HepG2 (cell line): ENCODE measurements at regions not wholly inside any gene's neighbourhood (a gene's known extent, or its start where the extent isn't known, plus 50 kb on each side); places are given as distances from the start of the nearest gene placed in this dataset.
"Not testable (repeated sequence)": the region's sequence is repeated elsewhere in the genome, so short reads cannot be mapped to it uniquely, and the experiment has no call there.

Experiments used
- BHLHE40 ChIP-seq: IDR thresholded peaks from 2 replicates; pipeline ENCODE4 v1.6.1; 2011; ENCODE audit warnings: low read length, improper control_type of control experiment
- EZH2 ChIP-seq: conservative IDR thresholded peaks from 2 replicates; pipeline ENCODE4 v1.6.1; 2012; ENCODE audit warnings: mild to moderate bottlenecking, low read depth, low read length, moderate library complexity
- FOXK2 ChIP-seq: fragments of 450-650 bp; IDR thresholded peaks from 2 replicates; pipeline ENCODE4 v1.6.1; 2016
- JUND ChIP-seq: sonication (generic); formaldehyde crosslinking; IDR thresholded peaks from 2 replicates; pipeline ENCODE4 v1.8.0; 2022; ENCODE audit warnings: mild to moderate bottlenecking, missing genetic modification reagents
- KDM5B ChIP-seq: sonication (generic); formaldehyde crosslinking; IDR thresholded peaks from 2 replicates; pipeline ENCODE4 v1.4.0; 2020; ENCODE audit warnings: missing genetic modification reagents, mild to moderate bottlenecking, borderline replicate concordance
- MIER2 ChIP-seq: IDR thresholded peaks from 2 replicates; pipeline ENCODE4 v1.6.1; 2016; ENCODE audit warnings: missing biosample characterization, missing genetic modification reagents
- NCOR1 ChIP-seq: fragments of 200-600 bp; sonication (generic); IDR thresholded peaks from 2 replicates; pipeline ENCODE4 v1.7.0; 2017; ENCODE audit warnings: antibody characterized with exemption, low read length, borderline replicate concordance
- NFIB ChIP-seq: sonication (generic); formaldehyde crosslinking; IDR thresholded peaks from 2 replicates; pipeline ENCODE4 v1.9.0; 2021; ENCODE audit warnings: missing genetic modification reagents, mild to moderate bottlenecking, borderline replicate concordance
- ZBTB7A ChIP-seq: sonication (generic); formaldehyde crosslinking; IDR thresholded peaks from 2 replicates; pipeline ENCODE4 v1.8.0; 2022; ENCODE audit warnings: mild to moderate bottlenecking, missing genetic modification reagents

GRCh38 chrX:988530-988929, 223.9 kb downstream of the CRLF2 start:
- TF ChIP-seq JUND; ZBTB7A (CRISPR knock-in tag); KDM5B (CRISPR knock-in tag); BHLHE40; MIER2; NCOR1; NFIB; EZH2; FOXK2: not testable (repeated sequence)
